ENCODE measurements at regions not wholly inside any gene's neighbourhood (a gene's known extent, or its start where the extent isn't known, plus 50 kb on each side); places are given as distances from the start of the nearest gene placed in this dataset.

DNA sequence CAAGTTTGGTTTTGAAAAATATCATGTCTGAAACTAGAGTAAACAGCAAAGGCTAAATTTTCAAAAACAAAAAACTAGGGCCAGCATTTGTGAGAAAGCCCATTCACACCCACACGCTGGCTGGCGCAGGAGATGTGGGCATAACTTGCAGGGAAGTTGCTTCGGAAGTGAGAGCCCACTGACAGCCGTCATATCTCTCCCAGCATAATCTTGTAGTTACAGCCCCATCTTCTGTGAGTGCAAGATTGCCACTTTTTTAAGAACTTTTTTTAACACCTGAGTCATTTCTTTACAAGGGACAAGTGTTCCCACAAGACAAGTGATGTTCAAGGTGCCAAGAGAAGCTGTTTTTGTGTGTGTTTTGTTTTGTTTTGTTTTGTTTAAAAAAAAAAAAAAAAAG is 212.5 kb upstream of the CNR1 start:
- no peak for DNase-seq

- no peak for DNase-seq
Observed at GRCh38 chr6:88377976-88378568, 211.9 kb upstream of the CNR1 start.

DNA sequence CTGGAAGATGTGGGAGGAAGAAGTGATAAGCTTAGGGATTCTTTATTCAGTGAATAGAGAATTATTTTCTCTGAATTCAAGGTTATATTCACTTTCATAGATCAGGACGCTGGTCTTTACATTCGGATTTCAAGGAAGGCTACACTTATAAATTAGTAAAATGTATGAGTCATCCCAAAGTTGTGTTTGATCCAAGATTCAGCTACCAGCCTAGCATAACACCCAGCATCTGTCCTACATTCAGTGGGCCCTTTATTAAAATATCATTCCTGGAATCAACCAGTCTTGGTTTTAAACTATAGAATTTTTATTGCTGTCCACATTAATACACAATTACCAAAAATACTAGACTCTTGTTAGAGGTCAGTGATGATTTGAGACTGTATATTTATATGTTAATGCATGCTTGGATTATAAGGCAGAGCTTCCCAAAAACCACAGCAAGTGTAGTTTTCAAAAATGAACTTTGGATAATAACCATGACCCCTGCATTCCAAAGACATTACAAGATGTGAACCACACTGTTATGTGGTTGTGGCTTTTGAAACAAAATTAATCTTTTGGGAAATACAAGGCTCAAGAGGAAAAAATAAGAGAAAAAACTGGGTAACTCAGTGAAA is 210.7 kb upstream of the CNR1 start:
- no peak for DNase-seq

GRCh38 chr6:88376197-88376596 is 210.1 kb upstream of the CNR1 start:
- DNase-seq = no peak

GRCh38 chr6:88374553-88374952 is 208.4 kb upstream of the CNR1 start:
- DNase-seq = no peak

GRCh38 chr6:88371480-88371879 is 205.3 kb upstream of the CNR1 start:
- no peak for DNase-seq

DNA sequence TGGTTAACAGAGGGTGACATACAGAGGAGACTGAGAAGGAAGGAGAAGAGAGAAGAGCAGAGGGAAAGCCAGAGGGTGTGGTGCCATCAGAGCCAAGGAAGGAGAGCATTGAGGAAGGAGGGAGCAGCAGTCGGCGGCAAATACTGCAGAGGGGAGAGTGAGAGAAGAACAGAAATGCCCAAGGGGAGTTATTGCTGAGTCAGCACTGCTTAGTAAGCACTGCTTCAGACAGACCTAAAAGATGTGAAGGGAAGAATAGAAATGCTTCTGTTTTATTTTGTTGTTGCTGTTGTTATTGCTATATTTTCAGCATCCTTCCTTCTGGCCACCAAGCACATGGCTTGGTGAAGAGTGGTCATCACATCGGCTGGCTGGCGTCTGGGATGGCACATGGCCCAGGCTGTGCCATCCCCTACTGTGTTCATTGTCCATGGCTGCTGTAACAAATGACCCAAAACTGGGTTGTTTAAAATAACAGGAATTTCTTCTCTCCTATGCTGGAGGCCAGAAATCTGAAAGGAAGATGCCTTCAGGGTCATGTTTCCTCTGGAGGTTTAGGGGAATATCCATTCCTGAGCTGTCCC is 204.1 kb upstream of the CNR1 start:
- no peak for DNase-seq

DNA sequence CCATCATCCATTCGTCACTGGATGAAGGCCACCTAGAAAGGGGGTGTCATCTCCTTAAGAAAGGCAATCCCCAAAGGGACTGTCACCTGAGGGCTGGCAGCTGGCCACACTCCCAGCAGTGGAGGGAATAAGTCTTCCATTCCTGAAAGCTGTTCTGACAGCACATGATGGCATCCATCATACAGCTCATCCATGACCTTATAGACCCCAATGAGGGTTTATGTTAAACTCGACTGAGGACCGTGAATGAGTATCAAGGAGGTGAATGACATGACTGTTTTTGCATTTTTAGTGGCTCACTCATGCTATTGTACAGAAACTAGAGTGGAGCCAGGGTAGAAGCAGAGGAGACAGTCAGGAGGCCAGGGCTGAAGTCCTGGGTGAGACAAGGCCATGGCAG is 203.1 kb upstream of the CNR1 start:
- no peak for DNase-seq

DNA sequence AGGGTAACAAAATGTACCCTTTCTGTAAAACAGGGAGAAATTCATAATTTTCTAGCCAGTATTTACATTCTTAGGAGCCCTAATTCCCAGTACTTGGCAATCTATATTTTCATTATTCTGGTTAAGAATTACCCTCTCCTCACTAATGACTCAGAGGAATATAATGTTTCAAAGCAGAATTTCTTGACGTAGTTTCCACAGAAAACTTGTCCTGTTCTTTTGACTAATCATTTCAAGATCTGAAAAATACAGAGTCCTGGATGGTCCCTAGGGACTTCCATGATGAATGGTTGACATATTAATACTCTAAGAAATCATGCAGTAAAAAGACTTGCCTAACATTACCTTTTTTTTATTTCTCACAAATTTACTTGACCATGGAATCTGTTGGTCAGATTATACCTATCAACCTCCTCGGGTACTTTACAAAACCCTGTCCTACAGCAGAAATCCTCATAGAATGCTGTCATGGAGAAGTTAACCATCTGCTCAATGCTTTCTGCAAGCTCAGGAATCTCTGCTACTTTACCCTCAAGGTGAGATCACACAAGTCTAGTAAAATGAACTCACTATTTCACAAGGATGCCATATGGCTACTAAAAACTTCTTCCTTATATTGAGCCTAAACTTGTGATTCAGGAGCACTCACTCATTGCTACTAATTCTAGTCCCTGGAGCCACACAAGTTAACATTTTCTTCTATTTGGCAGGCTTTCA is 202.1 kb upstream of the CNR1 start:
- DNase-seq = no peak

- DNase-seq = no peak
Observed at GRCh38 chr6:88367248-88367647, 201.1 kb upstream of the CNR1 start.

DNA sequence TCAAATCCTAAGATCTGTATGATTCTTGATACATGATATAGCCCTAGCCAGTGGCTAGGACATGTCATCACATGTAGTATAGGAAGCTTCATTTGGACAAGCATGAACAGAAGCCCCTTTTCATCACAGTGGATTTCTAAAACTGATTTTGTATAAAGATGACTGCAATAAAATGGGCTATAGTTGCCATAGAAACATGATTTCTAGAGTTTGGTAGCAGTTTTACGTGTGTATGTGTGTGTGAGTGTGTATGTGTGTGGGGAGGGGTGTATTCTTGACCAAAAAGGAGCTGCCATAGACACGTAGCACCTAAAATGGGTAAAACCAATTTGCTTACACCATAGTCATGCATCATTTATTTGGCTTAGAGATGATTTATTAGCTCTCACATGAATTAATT is 200.5 kb upstream of the CNR1 start:
- DNase-seq = no peak

DNA sequence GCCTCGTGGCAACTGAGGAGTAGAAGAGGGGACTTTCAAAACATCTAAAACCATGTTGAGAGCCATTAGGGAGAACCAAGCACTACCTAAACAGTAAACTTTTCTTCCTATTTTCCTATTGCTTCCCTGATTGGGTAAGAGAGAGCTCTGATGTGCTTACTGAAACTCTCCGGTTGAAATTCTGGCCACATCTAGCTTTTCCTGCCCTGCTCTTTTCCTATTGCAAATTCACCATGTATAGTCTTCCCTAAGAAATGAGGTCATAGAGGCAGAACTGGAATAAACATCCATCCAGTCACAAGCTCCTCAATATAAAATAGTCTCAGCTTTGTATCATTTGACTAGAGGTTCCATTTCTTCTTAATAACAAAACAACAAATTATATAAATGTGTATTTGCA is 199.5 kb upstream of the CNR1 start:
- no peak for DNase-seq

DNA sequence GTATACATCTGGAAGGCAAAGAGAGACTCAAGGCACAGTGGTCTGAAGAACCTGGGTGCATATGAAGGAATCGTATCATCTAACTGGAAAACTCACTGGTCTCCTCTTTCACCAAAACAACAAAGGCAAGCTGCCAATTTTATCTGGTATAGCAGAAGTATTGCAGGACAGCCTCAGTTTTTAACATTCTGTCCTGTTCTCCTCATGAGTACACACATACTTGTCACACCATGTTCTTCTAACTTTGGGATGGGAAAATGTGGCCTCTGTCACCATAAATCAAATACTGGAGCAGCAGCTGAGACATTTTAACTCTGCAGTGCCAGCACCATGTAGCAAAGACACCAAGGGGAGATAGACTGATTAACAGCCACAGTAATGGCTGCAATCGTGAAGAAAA is 199.1 kb upstream of the CNR1 start:
- DNase-seq = no peak

DNA sequence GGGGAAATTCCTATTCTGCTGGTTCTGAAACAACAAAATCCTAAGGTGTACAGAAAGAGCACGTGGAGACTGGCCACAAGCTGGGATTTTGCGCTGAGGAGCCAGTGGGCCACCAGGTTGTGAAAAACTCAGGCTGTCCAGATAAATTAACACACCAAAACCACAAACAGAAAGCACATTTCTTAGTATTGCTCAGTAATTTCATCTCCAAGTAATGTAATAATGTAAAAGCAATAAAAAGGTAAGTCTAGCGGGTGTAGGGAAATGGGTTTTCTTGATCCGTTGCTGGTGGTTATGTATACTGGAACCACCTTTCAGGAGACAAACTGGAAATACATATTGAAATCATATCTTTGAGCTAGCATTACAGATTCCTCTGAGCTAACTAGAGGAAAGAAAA is 195.6 kb upstream of the CNR1 start:
- no peak for DNase-seq

GRCh38 chr6:88361298-88361697 is 195.2 kb upstream of the CNR1 start:
- no peak for DNase-seq

GRCh38 chr6:88360203-88360797 is 194.2 kb upstream of the CNR1 start:
- no peak for DNase-seq

DNA sequence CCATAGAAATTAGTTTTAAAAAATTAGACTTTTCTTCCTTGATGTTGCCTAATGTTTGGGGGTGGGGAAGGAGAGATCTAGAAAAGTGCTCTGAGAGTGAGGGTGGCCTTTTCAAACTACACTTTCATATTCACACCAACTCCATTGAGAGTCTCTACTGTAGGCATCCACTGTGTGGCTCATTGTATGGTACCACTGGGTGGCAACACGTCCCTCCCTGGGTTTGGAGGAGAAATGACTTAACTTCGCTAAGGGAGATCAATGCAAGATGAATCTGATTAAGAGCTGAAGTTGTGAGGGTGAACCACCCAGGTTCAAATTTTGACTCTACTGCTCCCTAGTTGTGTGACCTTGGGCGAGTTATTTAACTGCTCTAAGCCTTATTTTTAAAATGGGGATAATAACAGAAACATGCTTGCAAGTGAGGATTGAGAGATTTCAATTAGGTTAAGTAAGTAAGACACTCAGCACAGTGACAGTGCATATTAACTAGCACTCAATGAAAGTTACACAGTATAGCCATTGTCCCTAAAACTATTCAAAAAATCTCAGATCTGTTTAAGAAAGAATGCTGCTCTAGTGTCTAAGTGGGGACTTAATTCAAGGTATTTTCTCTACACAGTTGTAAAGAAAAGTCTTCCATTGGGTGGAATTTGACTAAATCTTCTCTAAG is 193.5 kb upstream of the CNR1 start:
- no peak for DNase-seq

DNA sequence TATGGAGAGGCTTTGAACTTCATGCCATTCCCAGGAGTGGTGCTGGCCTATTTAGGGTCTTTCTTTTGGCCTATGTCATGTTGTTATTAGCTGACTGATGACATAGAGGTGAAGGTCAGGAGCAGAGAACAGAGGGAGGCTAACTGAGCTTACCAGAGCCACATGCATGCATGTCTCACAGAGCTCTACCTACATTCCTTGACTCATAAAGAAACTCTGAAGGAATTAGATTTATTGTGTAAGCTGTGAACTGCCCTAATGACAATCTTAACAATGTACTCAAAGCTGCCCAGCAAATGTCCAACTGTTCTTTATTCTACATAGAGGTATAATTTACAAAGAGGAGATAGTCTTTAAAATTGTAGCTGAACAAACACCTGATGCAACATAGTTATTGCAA is 192.7 kb upstream of the CNR1 start:
- DNase-seq = no peak

GRCh38 chr6:88349511-88349910 is 183.4 kb upstream of the CNR1 start:
- no peak for DNase-seq

- no peak for DNase-seq
Observed at GRCh38 chr6:88342336-88342735, 176.2 kb upstream of the CNR1 start.

DNA sequence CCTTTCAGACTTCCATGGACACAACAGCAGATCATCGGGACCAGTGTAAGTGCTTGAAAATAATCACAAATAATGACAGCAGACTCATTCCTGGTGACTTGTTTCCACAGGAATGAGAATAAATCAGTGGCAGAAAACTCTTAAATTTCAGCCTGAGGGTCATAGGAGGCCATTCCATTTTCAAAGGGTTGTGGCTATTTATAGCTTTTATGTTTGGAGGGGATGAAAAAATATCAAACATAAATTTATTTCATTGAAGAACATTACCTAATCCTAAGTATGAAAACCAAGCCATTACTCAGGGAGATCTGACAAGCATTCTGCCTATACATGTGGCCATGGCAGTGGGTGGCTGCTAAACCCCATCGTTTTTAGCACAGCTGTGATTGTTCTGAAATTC is 173.6 kb upstream of the CNR1 start:
- DNase-seq = no peak

DNA sequence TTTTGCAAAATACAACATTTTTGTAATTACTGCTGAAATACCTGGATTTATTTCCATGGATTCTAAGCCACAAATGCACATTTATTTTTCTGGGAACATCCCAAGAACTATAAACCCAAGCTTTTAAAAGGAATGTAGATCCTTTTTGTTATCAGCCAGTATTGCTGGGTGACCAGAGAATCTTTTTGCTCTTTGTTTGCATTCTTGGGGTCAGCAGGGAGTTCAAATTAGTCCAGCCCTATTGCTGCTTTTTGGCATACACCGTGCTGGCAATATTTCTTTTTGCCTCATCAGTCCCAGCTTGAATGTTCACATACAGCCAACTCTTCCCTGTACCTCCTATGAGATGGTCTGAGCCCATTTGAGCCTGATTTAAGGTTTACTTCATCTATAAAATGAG is 155.2 kb upstream of the CNR1 start:
- DNase-seq = no peak

GRCh38 chr6:88311561-88311960 is 145.4 kb upstream of the CNR1 start:
- no peak for DNase-seq

All from midbrain (tissue), 1 donor.